SK-N-SH treated with all-trans-retinoic acid at 6 μM for 48 hours (cell line): ENCODE measurements at regions not wholly inside any gene's neighbourhood (a gene's known extent, or its start where the extent isn't known, plus 50 kb on each side); places are given as distances from the start of the nearest gene placed in this dataset.

Experiments used
- ARNTL ChIP-seq: fragments of 450-650 bp; formaldehyde crosslinking; IDR thresholded peaks from 2 replicates; pipeline ENCODE4 v1.5.0; 2020; ENCODE audit warnings: low read depth, mild to moderate bottlenecking, moderate library complexity, borderline replicate concordance
- CREB5 ChIP-seq: fragments of 250-450 bp; sonication (Bioruptor Pico); IDR thresholded peaks from 2 replicates; pipeline ENCODE4 v1.5.1; 2020; ENCODE audit warnings: low read depth, mild to moderate bottlenecking, moderate library complexity
- CSDC2 ChIP-seq: fragments of 250-450 bp; sonication (Bioruptor Pico); IDR thresholded peaks from 2 replicates; pipeline ENCODE4 v1.5.0; 2020; ENCODE audit warnings: mild to moderate bottlenecking, moderate library complexity
- CSRNP3 ChIP-seq: fragments of 250-450 bp; sonication (Bioruptor Pico); IDR thresholded peaks from 2 replicates; pipeline ENCODE4 v1.5.1; 2021; ENCODE audit warnings: mild to moderate bottlenecking, moderate library complexity
- OSR1 ChIP-seq: fragments of 250-450 bp; sonication (Bioruptor Pico); IDR thresholded peaks from 2 replicates; pipeline ENCODE4 v1.8.0; 2022; ENCODE audit warnings: moderate library complexity, mild to moderate bottlenecking, inconsistent platforms
- PATZ1 ChIP-seq: fragments of 250-450 bp; sonication (Bioruptor Pico); IDR thresholded peaks from 2 replicates; pipeline ENCODE4 v1.8.0; 2020; ENCODE audit warnings: mild to moderate bottlenecking, moderate library complexity, borderline replicate concordance
- TOX ChIP-seq: fragments of 250-450 bp; sonication (Bioruptor Pico); IDR thresholded peaks from 2 replicates; pipeline ENCODE4 v1.8.0; 2021; ENCODE audit warnings: mild to moderate bottlenecking, moderate library complexity, borderline replicate concordance
- ZC3H10 ChIP-seq: fragments of 250-450 bp; sonication (Bioruptor Pico); IDR thresholded peaks from 2 replicates; pipeline ENCODE4 v1.5.1; 2021; ENCODE audit warnings: mild to moderate bottlenecking, moderate library complexity
- ZFP3 ChIP-seq: fragments of 250-450 bp; sonication (Bioruptor Pico); IDR thresholded peaks from 2 replicates; pipeline ENCODE4 v1.5.0; 2020; ENCODE audit warnings: mild to moderate bottlenecking, moderate library complexity
- ZNF70 ChIP-seq: fragments of 450-650 bp; formaldehyde crosslinking; IDR thresholded peaks from 2 replicates; pipeline ENCODE4 v1.5.0; 2020; ENCODE audit warnings: mild to moderate bottlenecking, moderate library complexity
- ZNF8 ChIP-seq: fragments of 450-650 bp; formaldehyde crosslinking; IDR thresholded peaks from 2 replicates; pipeline ENCODE4 v1.5.0; 2020; ENCODE audit warnings: mild to moderate bottlenecking, moderate library complexity

GRCh38 chr9:80070071-80070742 is 498.4 kb downstream of the TLE4 start:
- TF ChIP-seq ZC3H10 (CRISPR knock-in tag), result no peak
- no peak for TF ChIP-seq PATZ1 (CRISPR knock-in tag)
- no peak for TF ChIP-seq TOX (CRISPR knock-in tag)
- TF ChIP-seq CREB5 (CRISPR knock-in tag), result no peak
- TF ChIP-seq ZFP3 (CRISPR knock-in tag), result no peak
- TF ChIP-seq ARNTL (CRISPR knock-in tag), result no peak
- no peak for TF ChIP-seq CSRNP3 (CRISPR knock-in tag)
- TF ChIP-seq OSR1 (CRISPR knock-in tag), result no peak
- no peak for TF ChIP-seq ZNF70 (CRISPR knock-in tag)
- no peak for TF ChIP-seq CSDC2 (CRISPR knock-in tag)
- no peak for TF ChIP-seq ZNF8
